ENCODE measurements at regions not wholly inside any gene's neighbourhood (a gene's known extent, or its start where the extent isn't known, plus 50 kb on each side); places are given as distances from the start of the nearest gene placed in this dataset.

- TF ChIP-seq ZNF548 (tag by site-specific recombination; IDR thresholded peaks at IDR 0.05) (no peak), ZBTB8A (tag by site-specific recombination; IDR thresholded peaks at IDR 0.05) (no peak), SP3 (tag by site-specific recombination; IDR thresholded peaks at IDR 0.05) (no peak), ZNF747 (tag by site-specific recombination; IDR thresholded peaks at IDR 0.05) (no peak), ZNF239 (tag by site-specific recombination; IDR thresholded peaks at IDR 0.05) (no peak), ZSCAN18 (tag by site-specific recombination; IDR thresholded peaks at IDR 0.05) (no peak), ZNF354C (tag by site-specific recombination; IDR thresholded peaks at IDR 0.05; ENCODE audit: borderline replicate concordance, low read depth) (no peak), ZNF155 (tag by site-specific recombination; IDR thresholded peaks at IDR 0.05) (no peak)
Measured at GRCh38 chr11:91310085-91310484, 914.5 kb upstream of the FAT3 start (continued).

GRCh38 chr11:91308069-91308468, 916.5 kb upstream of the FAT3 start:
- H3K27ac ChIP-seq (ENCODE audit: extremely low read depth, low read depth, low read length) = no peak overlapping the region
- POLR2A ChIA-PET = no interaction called here
- no peaks in the 10 kb centered on the region for H3K36me3 ChIP-seq (ENCODE audit: control insufficient read depth in 2 of 2, insufficient read depth in 1 of 2, low read length in 2 of 2)
- H3K4me1 ChIP-seq (ENCODE audit: control insufficient read depth, insufficient read depth, low read length) = no peaks in the 10 kb centered on the region
- no peak overlapping the region for H3K4me3 ChIP-seq (ENCODE audit: low read depth, low read length)
- no peaks in the 10 kb centered on the region for H3K9me3 ChIP-seq (ENCODE audit: control insufficient read depth, insufficient read depth, low read depth, low read length)
- CTCF ChIA-PET = no interaction called here
- no peak for TF ChIP-seq RBAK (tag by site-specific recombination; IDR thresholded peaks at IDR 0.05)
- no peak for TF ChIP-seq ZNF596 (tag by site-specific recombination; IDR thresholded peaks at IDR 0.05)
- no peak for TF ChIP-seq ZNF175 (tag by site-specific recombination; IDR thresholded peaks at IDR 0.05)
- no peak for TF ChIP-seq ZNF529 (tag by site-specific recombination; IDR thresholded peaks at IDR 0.05; ENCODE audit: insufficient replicate concordance)
- TF ChIP-seq ZNF133 (tag by site-specific recombination; IDR thresholded peaks at IDR 0.05) = no peak
- no peak for TF ChIP-seq PBX3 (CRISPR knock-in tag; IDR thresholded peaks at IDR 0.05)
- no peak for TF ChIP-seq ZNF10 (tag by site-specific recombination; IDR thresholded peaks at IDR 0.05)
- no peak for TF ChIP-seq ZXDB (tag by site-specific recombination; IDR thresholded peaks at IDR 0.05)
- TF ChIP-seq ZNF544 (tag by site-specific recombination; IDR thresholded peaks at IDR 0.05) = no peak
- no peak for TF ChIP-seq BCL11B (tag by site-specific recombination; IDR thresholded peaks at IDR 0.05; ENCODE audit: low read depth)
- no peak for TF ChIP-seq OSR2 (tag by site-specific recombination; IDR thresholded peaks at IDR 0.05)
- TF ChIP-seq SP3 (tag by site-specific recombination; IDR thresholded peaks at IDR 0.05) = no peak
- TF ChIP-seq ZNF274 (IDR thresholded peaks at IDR 0.05; ENCODE audit: low read length) = no peak
- no peak for TF ChIP-seq ZNF274 (tag by site-specific recombination; IDR thresholded peaks at IDR 0.05; ENCODE audit: borderline replicate concordance)
- TF ChIP-seq GLIS1 (tag by site-specific recombination; IDR thresholded peaks at IDR 0.05) = no peak
- TF ChIP-seq SP7 (tag by site-specific recombination; IDR thresholded peaks at IDR 0.05) = no peak
- TF ChIP-seq ZNF223 (tag by site-specific recombination; IDR thresholded peaks at IDR 0.05) = no peak
- TF ChIP-seq ZNF792 (tag by site-specific recombination; IDR thresholded peaks at IDR 0.05) = no peak

GRCh38 chr11:91305402-91305801, 919.2 kb upstream of the FAT3 start:
- Histone ChIP-seq H3K4me1 (ENCODE audit: control insufficient read depth, insufficient read depth, low read length) (no peaks in the 10 kb centered on the region), H3K4me3 (ENCODE audit: low read depth, low read length) (no peak overlapping the region), H3K27ac (ENCODE audit: extremely low read depth, low read depth, low read length) (no peak overlapping the region), H3K9me3 (ENCODE audit: control insufficient read depth, insufficient read depth, low read depth, low read length) (no peaks in the 10 kb centered on the region), H3K36me3 (ENCODE audit: control insufficient read depth in 2 of 2, insufficient read depth in 1 of 2, low read length in 2 of 2) (no peaks in the 10 kb centered on the region)
- TF ChIP-seq ZNF768 (tag by site-specific recombination; IDR thresholded peaks at IDR 0.05) (no peak), REPIN1 (tag by site-specific recombination; IDR thresholded peaks at IDR 0.05; ENCODE audit: low read depth) (no peak), ZSCAN5A (tag by site-specific recombination; IDR thresholded peaks at IDR 0.05) (no peak), ZNF174 (tag by site-specific recombination; IDR thresholded peaks at IDR 0.05) (no peak), ZNF112 (tag by site-specific recombination; IDR thresholded peaks at IDR 0.05) (no peak), BCL11A (tag by site-specific recombination; IDR thresholded peaks at IDR 0.05; ENCODE audit: low read depth) (no peak), ZNF16 (tag by site-specific recombination; IDR thresholded peaks at IDR 0.05; ENCODE audit: low read depth) (no peak), ZNF133 (tag by site-specific recombination; IDR thresholded peaks at IDR 0.05) (no peak), ZNF350 (tag by site-specific recombination; IDR thresholded peaks at IDR 0.05) (no peak), HOXC10 (CRISPR knock-in tag; IDR thresholded peaks at IDR 0.05) (no peak)
- ChIA-PET POLR2A (no interaction called here), CTCF (no interaction called here)
